Breast epithelium (tissue), 4 donors: ENCODE measurements at regions not wholly inside any gene's neighbourhood (a gene's known extent, or its start where the extent isn't known, plus 50 kb on each side); places are given as distances from the start of the nearest gene placed in this dataset.

Experiments used
- DNase-seq, 2 donors: peaks; one replicate each; pipeline ENCODE4 v3.0.0-alpha.2; 2019; ENCODE audit warnings: low spot score in 2 of 2
- H3K27ac ChIP-seq, 2 donors: fragments of 200-600 bp; sonication (generic) in 1 of 2; one replicate each; pipeline ENCODE4 v1.5.1; 2016 to 2019; ENCODE audit warnings: mild to moderate bottlenecking in 1 of 2
- H3K27me3 ChIP-seq, 2 donors: fragments of 200-600 bp; sonication (generic) in 1 of 2; one replicate each; pipeline versions ENCODE4 v1.5.1 to v1.6.0; 2017 to 2019; ENCODE audit warnings: control low read depth in 1 of 2, mild to moderate bottlenecking in 1 of 2
- H3K36me3 ChIP-seq: fragments of 200-600 bp; one replicate; pipeline ENCODE4 v1.5.1; 2019
- H3K4me1 ChIP-seq, 2 donors: fragments of 200-600 bp; sonication (generic); one replicate each; pipeline ENCODE4 v1.5.1; 2016 to 2019; ENCODE audit warnings: control low read depth in 1 of 2
- H3K4me3 ChIP-seq, 3 donors: fragments of 200-600 bp; sonication (generic); 1 replicate in 2 of 3; 2 replicates in 1 of 3; pipeline ENCODE4 v1.5.1; 2016 to 2019; ENCODE audit warnings: mild to moderate bottlenecking in 3 of 3, moderate library complexity in 2 of 3
- H3K9me3 ChIP-seq, 2 donors: fragments of 200-600 bp; sonication (generic) in 1 of 2; one replicate each; pipeline ENCODE4 v1.5.1; 2016 to 2019; ENCODE audit warnings: control low read depth in 1 of 2
- CTCF ChIP-seq, 3 donors: fragments of 450-650 bp; IDR thresholded peaks; one replicate each; pipeline ENCODE4 v1.5.1; 2016 to 2017; ENCODE audit warnings: antibody characterized with exemption in 3 of 3, mild to moderate bottlenecking in 3 of 3, moderate library complexity in 3 of 3
- POLR2A ChIP-seq: fragments of 450-650 bp; IDR thresholded peaks from one replicate; pipeline ENCODE4 v1.6.1; 2016; ENCODE audit warnings: antibody characterized with exemption, mild to moderate bottlenecking, moderate library complexity
- POLR2AphosphoS5 ChIP-seq, 3 donors: sonication (generic); formaldehyde crosslinking; IDR thresholded peaks; one replicate each; pipeline ENCODE4 v1.6.1; 2017; ENCODE audit warnings: antibody characterized with exemption in 3 of 3
- intact Hi-C: fragments of 100-400 bp; cut with DNase I; formaldehyde crosslinking; loops from one replicate; pipeline ENCODE4 v1.15.1; 2023; ENCODE audit warnings: low total_unique reads

GRCh38 chr6:9610620-9611415 is 804.1 kb downstream of the TFAP2A start:
- H3K4me3 ChIP-seq, result no peak overlapping the region
- DNase-seq, result no peak
- no peak overlapping the region for H3K27ac ChIP-seq
- intact Hi-C loops, result no loop called here
- H3K27me3 ChIP-seq, result no peaks in the 10 kb centered on the region
- H3K9me3 ChIP-seq, result no peaks in the 10 kb centered on the region
- no peaks in the 10 kb centered on the region for H3K4me1 ChIP-seq
- TF ChIP-seq POLR2A (no peak), POLR2AphosphoS5 (IDR thresholded peaks at IDR 0.05) (no peak), CTCF (IDR thresholded peaks at IDR 0.05) (no peak)
- H3K36me3 ChIP-seq, result no peaks in the 10 kb centered on the region

GRCh38 chr6:9606435-9607134 is 808.3 kb downstream of the TFAP2A start:
- no peak for DNase-seq
- Histone ChIP-seq H3K4me1 (no peaks in the 10 kb centered on the region), H3K36me3 (no peaks in the 10 kb centered on the region), H3K27ac (no peak overlapping the region), H3K9me3 (no peaks in the 10 kb centered on the region), H3K4me3 (no peak overlapping the region), H3K27me3 (no peaks in the 10 kb centered on the region)
- intact Hi-C loops, result no loop called here
- TF ChIP-seq POLR2AphosphoS5 (IDR thresholded peaks at IDR 0.05) (no peak), CTCF (IDR thresholded peaks at IDR 0.05) (no peak), POLR2A (no peak)

GRCh38 chr6:9594746-9595145 is 820.1 kb downstream of the TFAP2A start:
- no peak overlapping the region for H3K27ac ChIP-seq
- TF ChIP-seq POLR2A (no peak), CTCF (IDR thresholded peaks at IDR 0.05) (no peak)
- H3K27me3 ChIP-seq, result no peaks in the 10 kb centered on the region
- no peak overlapping the region for H3K4me3 ChIP-seq
- H3K9me3 ChIP-seq, result no peaks in the 10 kb centered on the region
- H3K4me1 ChIP-seq, result no peaks in the 10 kb centered on the region
- intact Hi-C loops, result no loop called here
- no peaks in the 10 kb centered on the region for H3K36me3 ChIP-seq
- DNase-seq, result no peak

GRCh38 chr6:9593554-9593953 is 821.3 kb downstream of the TFAP2A start:
- intact Hi-C loops, result loop anchor here (2.0 kb wide), 1 partner anchor 33 kb away; no protein-coding TSS in a partner anchor
- Histone ChIP-seq H3K9me3 (no peaks in the 10 kb centered on the region), H3K4me3 (no peak overlapping the region), H3K27me3 (no peaks in the 10 kb centered on the region), H3K27ac (no peak overlapping the region), H3K4me1 (no peaks in the 10 kb centered on the region), H3K36me3 (no peaks in the 10 kb centered on the region)
- TF ChIP-seq POLR2A (no peak), CTCF (IDR thresholded peaks at IDR 0.05) (no peak), POLR2AphosphoS5 (IDR thresholded peaks at IDR 0.05) (no peak)
- DNase-seq, result no peak

GRCh38 chr6:9583753-9584352 is 831.0 kb downstream of the TFAP2A start:
- no peak overlapping the region for H3K4me3 ChIP-seq
- DNase-seq, result no peak
- intact Hi-C loops, result no loop called here
- no peaks in the 10 kb centered on the region for H3K4me1 ChIP-seq
- TF ChIP-seq POLR2A (no peak), CTCF (IDR thresholded peaks at IDR 0.05) (no peak), POLR2AphosphoS5 (IDR thresholded peaks at IDR 0.05) (no peak)
- no peak overlapping the region for H3K27ac ChIP-seq
- no peaks in the 10 kb centered on the region for H3K27me3 ChIP-seq
- no peaks in the 10 kb centered on the region for H3K9me3 ChIP-seq
- H3K36me3 ChIP-seq, result no peaks in the 10 kb centered on the region
